ENCODE measurements at regions not wholly inside any gene's neighbourhood (a gene's known extent, or its start where the extent isn't known, plus 50 kb on each side); places are given as distances from the start of the nearest gene placed in this dataset.

- TF ChIP-seq, protein P1, sequence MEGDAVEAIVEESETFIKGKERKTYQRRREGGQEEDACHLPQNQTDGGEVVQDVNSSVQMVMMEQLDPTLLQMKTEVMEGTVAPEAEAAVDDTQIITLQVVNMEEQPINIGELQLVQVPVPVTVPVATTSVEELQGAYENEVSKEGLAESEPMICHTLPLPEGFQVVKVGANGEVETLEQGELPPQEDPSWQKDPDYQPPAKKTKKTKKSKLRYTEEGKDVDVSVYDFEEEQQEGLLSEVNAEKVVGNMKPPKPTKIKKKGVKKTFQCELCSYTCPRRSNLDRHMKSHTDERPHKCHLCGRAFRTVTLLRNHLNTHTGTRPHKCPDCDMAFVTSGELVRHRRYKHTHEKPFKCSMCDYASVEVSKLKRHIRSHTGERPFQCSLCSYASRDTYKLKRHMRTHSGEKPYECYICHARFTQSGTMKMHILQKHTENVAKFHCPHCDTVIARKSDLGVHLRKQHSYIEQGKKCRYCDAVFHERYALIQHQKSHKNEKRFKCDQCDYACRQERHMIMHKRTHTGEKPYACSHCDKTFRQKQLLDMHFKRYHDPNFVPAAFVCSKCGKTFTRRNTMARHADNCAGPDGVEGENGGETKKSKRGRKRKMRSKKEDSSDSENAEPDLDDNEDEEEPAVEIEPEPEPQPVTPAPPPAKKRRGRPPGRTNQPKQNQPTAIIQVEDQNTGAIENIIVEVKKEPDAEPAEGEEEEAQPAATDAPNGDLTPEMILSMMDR (IDR thresholded peaks at IDR 0.05; ENCODE audit: insufficient read depth, low read length, missing control alignments): no peak
- POLR2A ChIA-PET: no interaction called here
- no peak for DNase-seq (ENCODE audit: low read depth, low spot score)
- CTCF ChIA-PET: no interaction called here
- H3K4me3 ChIP-seq (ENCODE audit: low read depth, low read length): no peak overlapping the region
These were observed 667.8 kb downstream of the NOVA1 start for GRCh38 chr14:25929881-25930615.

GRCh38 chr14:25911831-25912230 lies 686.0 kb downstream of the NOVA1 start:
- no peak for DNase-seq (ENCODE audit: low read depth, low spot score)
- H3K4me3 ChIP-seq (ENCODE audit: low read depth, low read length): no peak overlapping the region
- TF ChIP-seq, protein P1 (IDR thresholded peaks at IDR 0.05; ENCODE audit: insufficient read depth, low read length, missing control alignments): no peak
- ChIA-PET POLR2A (no interaction called here), CTCF (no interaction called here)

DNA sequence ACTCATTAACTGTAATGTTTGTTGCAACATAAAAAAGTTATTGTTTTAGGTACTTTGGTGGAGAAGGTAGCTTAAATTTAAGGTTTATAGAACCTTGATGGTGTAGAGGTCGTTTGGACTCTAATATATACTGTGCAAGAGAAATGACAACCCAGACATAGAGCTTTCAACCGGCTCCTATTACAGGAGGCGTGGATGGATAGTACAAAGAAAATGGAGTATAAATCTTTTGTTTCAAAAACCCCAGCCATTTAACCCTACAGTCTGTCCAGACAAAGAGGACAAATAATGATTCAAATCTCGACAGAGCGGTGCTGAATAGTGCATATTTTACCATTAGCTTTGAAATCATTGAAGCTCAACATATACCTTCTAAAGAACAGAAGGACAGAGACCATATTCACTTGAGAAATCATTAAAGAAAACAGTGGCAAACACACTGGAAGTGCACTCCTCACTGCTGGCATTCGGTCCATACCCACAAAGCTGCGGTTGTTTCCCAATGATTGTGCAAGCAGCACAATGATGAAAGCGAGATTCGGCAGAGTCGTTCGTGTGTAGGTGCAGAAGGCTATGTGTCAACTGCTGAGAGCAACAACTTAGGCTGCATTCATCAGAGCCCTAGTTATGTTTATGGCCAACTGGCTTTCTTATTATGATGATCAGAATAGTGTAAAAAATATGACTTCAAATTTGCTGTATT lies 688.6 kb downstream of the NOVA1 start:
- CTCF ChIA-PET: no interaction called here
- TF ChIP-seq, protein P1 (IDR thresholded peaks at IDR 0.05; ENCODE audit: insufficient read depth, low read length, missing control alignments): no peak
- no peak overlapping the region for H3K4me3 ChIP-seq (ENCODE audit: low read depth, low read length)
- POLR2A ChIA-PET: no interaction called here
- no peak for DNase-seq (ENCODE audit: low read depth, low spot score)

- ChIA-PET CTCF (no interaction called here), POLR2A (no interaction called here)
- no peak for DNase-seq (ENCODE audit: low read depth, low spot score)
- TF ChIP-seq, protein P1 (IDR thresholded peaks at IDR 0.05; ENCODE audit: insufficient read depth, low read length, missing control alignments): no peak
- H3K4me3 ChIP-seq (ENCODE audit: low read depth, low read length): no peak overlapping the region
These were observed 689.4 kb downstream of the NOVA1 start for GRCh38 chr14:25908277-25909044.

DNA sequence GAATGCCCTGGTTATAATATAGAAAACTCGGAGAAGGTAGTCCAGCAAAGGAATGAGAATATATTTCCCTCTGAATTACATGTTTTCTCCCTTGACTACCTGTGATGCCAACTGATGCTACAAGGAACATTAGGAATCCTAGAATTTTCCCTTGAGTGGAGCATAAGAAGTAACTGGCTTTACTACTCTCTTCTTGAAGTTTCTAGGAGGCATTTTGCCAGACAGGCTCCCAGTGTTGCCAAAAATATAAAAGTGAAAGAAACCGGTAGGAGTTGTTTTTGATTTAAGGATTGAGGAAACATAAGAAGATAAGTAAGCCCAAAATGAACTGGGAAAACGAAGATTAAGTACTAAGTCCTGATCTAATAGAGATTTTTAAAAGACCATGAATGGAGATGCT lies 693.4 kb downstream of the NOVA1 start:
- no peak overlapping the region for H3K4me3 ChIP-seq (ENCODE audit: low read depth, low read length)
- DNase-seq (ENCODE audit: low read depth, low spot score): no peak
- ChIA-PET CTCF (no interaction called here), POLR2A (no interaction called here)
- TF ChIP-seq, protein P1 (IDR thresholded peaks at IDR 0.05; ENCODE audit: insufficient read depth, low read length, missing control alignments): no peak

GRCh38 chr14:25899197-25899596 lies 698.6 kb downstream of the NOVA1 start:
- TF ChIP-seq, protein P1 (IDR thresholded peaks at IDR 0.05; ENCODE audit: insufficient read depth, low read length, missing control alignments): no peak
- no peak for DNase-seq (ENCODE audit: low read depth, low spot score)
- ChIA-PET CTCF (no interaction called here), POLR2A (no interaction called here)
- no peak overlapping the region for H3K4me3 ChIP-seq (ENCODE audit: low read depth, low read length)
